BJ (cell line): ENCODE measurements at regions not wholly inside any gene's neighbourhood (a gene's known extent, or its start where the extent isn't known, plus 50 kb on each side); places are given as distances from the start of the nearest gene placed in this dataset.

Experiments used
- CTCF ChIA-PET: fragments of 350-600 bp; formaldehyde crosslinking; extraction: SDS; loops from one replicate; lab custom pipeline; 2021; ENCODE audit warnings: antibody characterized with exemption, inconsistent platforms; lab: Yijun Ruan, JAX
- POLR2A ChIA-PET: fragments of 300-600 bp; sonication (Branson Sonifier 250); formaldehyde crosslinking; extraction: SDS; loops from one replicate; lab custom pipeline; 2021; ENCODE audit warnings: antibody characterized with exemption; lab: Charles Lee
- DNase-seq: peaks from one replicate; pipeline ENCODE4 v3.0.0-alpha.2; 2011; ENCODE audit warnings: low read depth
- H3K27me3 ChIP-seq: 2 replicates; pipeline ENCODE4 v1.6.0; 2011; ENCODE audit warnings: low read length; ENCODE audit not compliant: control insufficient read depth, insufficient read depth
- H3K36me3 ChIP-seq: 2 replicates; pipeline ENCODE4 v1.5.1; 2011; ENCODE audit warnings: low read length; ENCODE audit not compliant: control insufficient read depth, insufficient read depth
- H3K4me3 ChIP-seq: 2 replicates; pipeline ENCODE4 v1.5.1; 2011; ENCODE audit warnings: low read depth, mild to moderate bottlenecking, control low read depth, low read length
- TF ChIP-seq, protein P1 (sequence below): IDR thresholded peaks from 2 replicates; pipeline ENCODE4 v1.5.1; 2011; ENCODE audit warnings: low read depth, mild to moderate bottlenecking, control low read depth, inconsistent platforms, low read length, moderate library complexity; ENCODE audit not compliant: insufficient read depth

DNA sequence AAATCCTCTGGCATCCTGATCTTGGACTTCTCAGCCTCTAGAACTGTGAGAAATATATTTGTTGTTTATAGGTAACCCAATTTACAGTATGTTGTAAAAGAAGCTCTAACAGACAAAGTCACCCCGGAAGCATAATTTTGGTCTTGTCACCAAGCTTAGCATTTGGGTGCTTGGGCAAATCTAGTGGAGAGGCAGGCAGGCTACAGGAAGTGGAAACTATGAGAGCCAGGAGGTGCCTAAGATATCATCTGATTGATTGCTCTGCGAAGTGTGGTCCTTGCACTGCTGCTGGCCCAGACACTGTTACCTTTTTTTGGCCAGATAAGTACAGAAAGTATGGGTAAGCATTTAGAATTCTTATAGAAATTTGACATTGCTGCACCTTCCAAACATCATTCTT, 102.9 kb downstream of the CDC42EP3 start:
- no peak for DNase-seq
- H3K4me3 ChIP-seq = no peak overlapping the region
- ChIA-PET CTCF (interaction anchor here (1.2 to 1.4 kb wide), 2 partner anchors 8 to 10 kb away, joined by 3 read pairs; no protein-coding TSS in a partner anchor), POLR2A (no interaction called here)
- H3K36me3 ChIP-seq = no peaks in the 10 kb centered on the region
- H3K27me3 ChIP-seq = no peaks in the 10 kb centered on the region
- TF ChIP-seq, protein P1, sequence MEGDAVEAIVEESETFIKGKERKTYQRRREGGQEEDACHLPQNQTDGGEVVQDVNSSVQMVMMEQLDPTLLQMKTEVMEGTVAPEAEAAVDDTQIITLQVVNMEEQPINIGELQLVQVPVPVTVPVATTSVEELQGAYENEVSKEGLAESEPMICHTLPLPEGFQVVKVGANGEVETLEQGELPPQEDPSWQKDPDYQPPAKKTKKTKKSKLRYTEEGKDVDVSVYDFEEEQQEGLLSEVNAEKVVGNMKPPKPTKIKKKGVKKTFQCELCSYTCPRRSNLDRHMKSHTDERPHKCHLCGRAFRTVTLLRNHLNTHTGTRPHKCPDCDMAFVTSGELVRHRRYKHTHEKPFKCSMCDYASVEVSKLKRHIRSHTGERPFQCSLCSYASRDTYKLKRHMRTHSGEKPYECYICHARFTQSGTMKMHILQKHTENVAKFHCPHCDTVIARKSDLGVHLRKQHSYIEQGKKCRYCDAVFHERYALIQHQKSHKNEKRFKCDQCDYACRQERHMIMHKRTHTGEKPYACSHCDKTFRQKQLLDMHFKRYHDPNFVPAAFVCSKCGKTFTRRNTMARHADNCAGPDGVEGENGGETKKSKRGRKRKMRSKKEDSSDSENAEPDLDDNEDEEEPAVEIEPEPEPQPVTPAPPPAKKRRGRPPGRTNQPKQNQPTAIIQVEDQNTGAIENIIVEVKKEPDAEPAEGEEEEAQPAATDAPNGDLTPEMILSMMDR = no peak

DNA sequence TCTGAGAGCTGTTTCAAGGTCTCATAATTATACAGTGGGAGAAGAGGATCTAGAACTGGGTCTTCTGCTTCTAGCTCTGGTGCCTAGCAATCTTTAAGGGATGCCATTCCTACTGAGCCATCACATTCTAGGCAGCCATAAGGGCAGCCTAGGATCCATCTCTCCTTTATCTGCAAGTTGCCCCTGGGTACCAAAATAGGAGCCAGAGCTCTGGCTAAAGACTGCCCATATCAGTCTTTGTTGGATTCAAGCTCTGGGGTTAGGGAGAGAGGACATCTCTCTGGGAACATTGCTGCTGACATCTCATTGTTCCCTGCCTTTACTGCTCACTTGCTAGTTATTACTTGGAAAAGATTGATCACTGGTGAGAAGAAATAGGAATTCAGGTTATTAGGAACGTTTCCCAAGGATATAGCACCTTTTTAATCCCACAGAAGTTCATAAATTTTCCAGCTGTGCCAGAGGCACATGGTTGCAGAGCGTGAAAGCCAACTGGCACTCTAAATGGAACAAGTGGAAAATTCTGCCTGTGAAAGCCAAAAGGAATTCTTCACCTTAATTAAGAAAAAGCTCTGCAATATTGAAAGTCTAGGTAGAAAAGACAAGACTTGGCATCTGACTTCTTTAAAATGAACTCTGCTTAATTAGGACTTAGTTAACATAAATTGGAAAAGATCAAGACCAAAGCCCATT, 102.2 kb downstream of the CDC42EP3 start:
- ChIA-PET CTCF (interaction anchor here (1.0 to 1.4 kb wide), 3 partner anchors 9 to 18 kb away, joined by 3 to 4 read pairs (median 3); no protein-coding TSS in a partner anchor), POLR2A (no interaction called here)
- TF ChIP-seq, protein P1 = no peak
- H3K27me3 ChIP-seq = no peaks in the 10 kb centered on the region
- H3K4me3 ChIP-seq = no peak overlapping the region
- no peaks in the 10 kb centered on the region for H3K36me3 ChIP-seq
- DNase-seq = no peak

DNA sequence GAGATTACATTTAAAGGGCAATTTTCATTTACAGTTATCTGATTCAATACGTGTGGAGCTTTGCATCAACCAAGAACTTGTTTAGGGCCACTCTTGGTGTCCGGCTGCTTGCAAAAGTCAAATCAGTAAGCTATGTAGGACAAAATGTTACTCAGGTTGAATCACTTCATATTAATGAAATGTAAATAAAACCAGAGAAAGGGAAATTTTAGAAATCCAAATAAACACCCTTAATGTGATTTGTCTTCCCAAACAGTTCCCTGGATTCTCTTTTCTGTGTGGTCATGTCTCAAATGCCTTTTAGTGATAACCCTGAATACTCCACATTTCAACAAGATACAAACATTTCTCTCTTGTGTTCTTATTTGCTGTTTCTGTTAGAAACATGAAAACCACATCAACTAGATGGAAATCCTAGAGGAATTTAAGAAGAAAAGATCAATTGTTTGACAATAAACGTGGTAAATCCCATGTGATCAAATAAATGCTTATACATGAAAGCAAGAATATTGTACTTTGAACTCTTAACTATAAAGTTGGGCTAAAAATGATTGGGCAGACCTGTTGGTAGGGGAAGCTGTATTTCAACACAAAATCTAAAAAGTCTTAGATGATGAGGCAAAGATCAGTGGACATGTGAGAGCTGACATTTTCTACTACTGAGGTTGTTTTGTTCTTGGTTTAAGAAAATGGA, 101.3 kb downstream of the CDC42EP3 start:
- ChIA-PET POLR2A (no interaction called here), CTCF (interaction anchor here (1.0 to 1.1 kb wide), 2 partner anchors 17 to 53 kb away, joined by 3 to 4 read pairs; no protein-coding TSS in a partner anchor)
- Histone ChIP-seq H3K36me3 (no peaks in the 10 kb centered on the region), H3K4me3 (no peak overlapping the region), H3K27me3 (no peaks in the 10 kb centered on the region)
- no peak for DNase-seq
- TF ChIP-seq, protein P1 = no peak

DNA sequence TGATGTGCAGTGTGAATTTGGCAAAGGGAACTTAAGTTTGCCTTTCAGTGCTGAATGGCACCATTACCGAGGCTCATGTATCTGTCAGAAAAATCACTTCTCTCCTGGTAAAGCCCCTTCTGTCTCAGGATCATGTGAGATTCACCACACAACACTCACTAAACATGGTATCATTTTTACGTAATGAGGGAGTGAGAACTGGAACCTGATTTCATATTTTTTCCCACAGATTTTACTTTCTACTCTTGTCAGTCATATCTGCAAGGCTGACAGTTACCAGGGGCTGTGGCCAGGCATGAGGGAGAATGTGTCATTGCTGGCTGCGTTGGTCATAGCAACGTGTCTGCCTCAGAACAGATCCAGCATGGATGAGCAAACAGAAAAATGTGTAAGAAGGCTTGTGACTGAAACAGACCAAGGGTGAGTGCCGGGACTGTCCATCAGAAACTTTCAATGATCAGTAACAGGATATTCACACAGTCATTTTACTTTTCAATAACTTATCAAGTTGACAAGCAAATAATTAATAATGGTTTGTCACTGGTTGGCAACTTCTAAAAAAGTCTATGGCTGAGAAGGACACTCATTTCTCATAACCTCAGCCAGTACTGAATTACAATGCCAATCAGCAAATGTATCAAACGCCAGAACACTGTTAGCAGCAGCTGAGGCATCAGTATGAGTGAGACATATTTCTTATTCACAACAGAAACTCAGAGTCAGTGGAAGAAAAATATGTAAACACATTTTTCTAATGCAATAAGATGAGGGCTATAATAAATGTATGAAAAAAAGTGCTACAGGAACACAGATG, 100.5 kb downstream of the CDC42EP3 start:
- DNase-seq = no peak
- Histone ChIP-seq H3K36me3 (no peaks in the 10 kb centered on the region), H3K27me3 (no peaks in the 10 kb centered on the region), H3K4me3 (no peak overlapping the region)
- ChIA-PET POLR2A (no interaction called here), CTCF (interaction anchor here (1.1 kb wide), 1 partner anchor 52 kb away, joined by 3 read pairs; no protein-coding TSS in a partner anchor)
- TF ChIP-seq, protein P1 = no peak
